LNCAP (cell line): ENCODE measurements at regions not wholly inside any gene's neighbourhood (a gene's known extent, or its start where the extent isn't known, plus 50 kb on each side); places are given as distances from the start of the nearest gene placed in this dataset.
A peak's percentile ranks its signal among the peaks of the same experiment; 100 is the strongest.

Experiments used
- CTCF ChIP-seq: fragments of 450-650 bp; IDR thresholded peaks from 2 replicates; pipeline ENCODE4 v1.5.1; 2017; ENCODE audit warnings: mild to moderate bottlenecking

DNA sequence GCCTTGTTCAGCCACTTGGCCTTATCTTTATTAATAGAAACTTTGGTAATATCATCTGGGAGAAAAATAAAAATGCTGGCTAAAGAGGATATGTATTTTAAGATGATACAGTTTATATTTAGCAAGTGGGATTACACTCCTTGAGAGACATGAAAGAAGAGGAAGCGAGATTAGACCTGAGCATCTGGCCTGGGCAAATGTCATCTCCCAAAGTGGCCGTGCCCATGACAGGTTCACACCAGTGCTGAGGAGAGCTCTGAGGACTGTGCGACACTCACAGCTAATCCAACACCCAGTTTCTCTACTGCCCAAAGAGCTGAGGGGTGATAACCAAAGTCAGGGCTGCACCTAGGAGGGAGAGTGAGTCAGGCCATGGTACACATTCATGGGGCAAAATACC lies 121.7 kb upstream of the DUSP10 start:
- TF ChIP-seq CTCF: no peak

- no peak for TF ChIP-seq CTCF
Measured at GRCh38 chr1:221862971-221863370, 121.1 kb upstream of the DUSP10 start.

DNA sequence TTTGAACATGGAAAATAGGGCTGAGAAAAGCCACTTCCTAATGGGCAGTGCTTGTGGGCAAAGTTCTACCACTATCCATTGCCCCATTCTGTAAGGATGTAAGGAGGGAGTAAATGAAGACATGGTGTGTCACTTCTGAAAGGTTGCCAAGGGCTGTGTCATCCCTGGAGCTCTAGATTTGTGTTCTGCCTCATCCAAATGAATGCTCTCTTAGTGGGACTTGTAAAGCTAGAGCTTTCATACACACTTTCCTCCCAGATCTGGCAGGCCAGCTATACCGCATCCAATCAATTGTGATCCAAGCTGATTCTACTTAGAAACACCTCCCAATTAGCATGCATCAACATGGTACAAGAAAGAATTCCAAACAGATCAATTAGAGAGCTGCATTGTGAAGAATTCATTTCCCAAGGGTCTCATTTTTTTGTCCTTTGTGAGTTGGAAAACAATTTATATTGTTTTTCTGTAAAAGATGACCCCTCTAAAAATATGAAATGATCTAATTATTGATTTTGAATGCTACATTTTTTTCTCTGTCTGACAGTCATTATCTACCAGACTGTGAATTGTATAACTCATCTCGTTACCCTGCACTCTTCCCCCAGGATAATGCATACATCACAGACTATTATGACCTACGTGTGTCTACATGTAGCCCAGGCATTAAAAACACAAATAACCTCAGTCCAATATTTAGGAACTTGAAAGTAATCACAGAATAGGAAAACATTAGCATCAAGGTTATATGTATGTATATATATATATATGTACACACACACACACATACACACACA lies 117.1 kb upstream of the DUSP10 start:
- TF ChIP-seq CTCF: no peak

- TF ChIP-seq CTCF: peak; percentile 52
Measured at GRCh38 chr1:221857094-221857444, 115.2 kb upstream of the DUSP10 start.

GRCh38 chr1:221856228-221857093 lies 114.6 kb upstream of the DUSP10 start:
- no peak for TF ChIP-seq CTCF

DNA sequence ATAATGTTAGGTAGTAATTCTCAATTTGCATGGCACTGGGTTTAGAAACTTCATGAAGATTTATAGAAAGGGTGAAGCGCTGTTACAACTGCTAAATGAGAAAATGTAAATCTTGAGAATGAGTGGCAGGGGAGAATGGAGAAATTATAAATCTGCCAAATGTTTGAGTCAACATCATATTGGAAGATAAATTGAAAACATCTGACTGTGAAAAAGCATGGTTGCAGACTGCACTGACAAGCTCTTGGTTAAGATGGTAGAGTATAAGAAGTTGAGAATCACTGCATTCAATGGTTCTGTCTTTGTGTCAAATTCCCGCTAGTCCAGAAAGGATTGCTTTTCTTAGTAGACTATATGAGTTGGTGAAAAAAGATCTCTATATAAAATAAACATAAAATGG lies 113.3 kb upstream of the DUSP10 start:
- TF ChIP-seq CTCF: no peak

- no peak for TF ChIP-seq CTCF
Measured at GRCh38 chr1:221851336-221851735, 109.4 kb upstream of the DUSP10 start.
